EL (cell line): ENCODE measurements at regions not wholly inside any gene's neighbourhood (a gene's known extent, or its start where the extent isn't known, plus 50 kb on each side); places are given as distances from the start of the nearest gene placed in this dataset.
"Not testable (repeated sequence)": the region's sequence is repeated elsewhere in the genome, so short reads cannot be mapped to it uniquely, and the experiment has no call there.

Experiments used
- DNase-seq: peaks from one replicate; pipeline ENCODE4 v3.0.0-alpha.2; 2016

DNA sequence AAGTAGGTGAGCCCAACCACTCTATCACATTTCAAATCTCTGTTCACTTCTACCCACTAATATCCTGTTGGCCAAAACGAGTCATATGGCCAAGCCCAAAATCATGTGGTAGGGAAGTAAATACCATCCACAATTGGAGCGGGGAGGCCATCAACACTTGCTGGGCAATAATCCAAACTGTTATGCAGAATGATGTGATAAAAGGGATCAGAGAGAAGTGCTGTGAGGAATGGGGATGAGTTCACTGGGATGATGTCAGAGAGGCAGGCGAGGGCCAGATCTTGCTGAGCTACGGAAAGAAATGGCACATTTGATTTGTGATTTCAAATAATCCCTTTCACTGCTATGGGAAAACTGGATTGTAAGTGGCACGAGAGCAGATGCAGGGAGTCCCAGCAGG lies 188.4 kb downstream of the NPIPA8 start:
- not testable (repeated sequence) for DNase-seq

DNA sequence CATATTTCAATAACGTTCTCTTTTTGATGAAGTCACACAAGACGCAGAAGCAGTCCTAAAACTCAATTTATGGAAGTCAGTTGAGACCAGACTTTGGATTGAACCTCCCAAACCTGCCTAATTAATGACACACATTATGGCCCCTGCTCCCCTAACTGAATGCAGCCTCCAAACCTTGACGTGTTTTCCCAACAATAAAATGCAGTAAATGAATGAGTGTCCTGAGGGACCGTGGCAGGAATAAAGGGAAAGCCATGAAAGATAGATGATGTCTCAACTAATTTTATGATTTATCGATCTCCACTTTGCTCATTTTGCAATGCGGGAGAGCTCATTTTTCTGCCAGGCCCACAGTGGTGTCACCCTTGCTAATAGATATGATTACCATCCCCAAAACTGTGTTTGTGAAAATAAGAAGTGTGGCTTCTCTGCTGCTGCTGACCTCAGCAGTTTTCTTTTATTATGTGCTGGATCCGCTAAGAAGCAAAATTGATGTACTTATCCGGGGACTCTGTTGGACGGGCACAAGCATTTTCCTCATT lies 189.9 kb downstream of the NPIPA8 start:
- DNase-seq: not testable (repeated sequence)

DNA sequence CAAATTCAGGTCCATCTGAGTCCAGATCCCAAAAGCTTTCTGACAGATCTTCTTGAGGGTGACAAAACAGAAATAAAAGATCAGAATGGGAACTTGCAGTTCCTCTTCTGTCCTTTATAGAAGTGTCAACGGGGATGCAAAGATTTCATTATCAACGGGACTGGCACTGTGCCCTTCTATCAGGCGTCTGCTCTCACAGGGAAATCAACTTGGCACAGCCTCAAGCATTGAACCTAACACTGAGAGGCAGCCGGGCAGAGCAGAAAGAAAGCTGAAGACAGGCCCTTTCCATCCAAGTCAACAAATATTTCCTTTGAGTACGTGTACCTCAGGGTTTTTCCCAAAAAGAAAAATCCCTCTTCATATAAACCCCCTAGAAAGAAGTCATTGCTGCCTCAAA lies 194.5 kb downstream of the NPIPA8 start:
- not testable (repeated sequence) for DNase-seq

DNA sequence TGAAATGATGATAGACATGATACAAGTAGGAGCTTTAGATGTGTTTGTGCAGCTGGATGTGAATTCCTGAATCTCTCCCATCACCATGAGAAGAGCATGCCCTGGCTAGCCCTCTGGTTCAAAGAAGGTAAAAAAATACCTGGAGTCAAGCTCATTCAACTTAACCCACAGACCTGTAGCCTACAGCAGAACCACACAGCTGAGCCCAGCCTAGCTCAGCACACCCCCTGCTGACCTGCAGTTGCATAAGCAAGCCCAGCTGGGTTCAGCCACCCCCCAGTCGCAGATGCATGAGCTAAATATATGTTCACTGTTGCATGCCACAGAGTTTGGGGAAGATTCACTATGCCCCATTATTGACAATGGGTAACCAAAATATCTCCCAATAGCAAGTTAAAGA lies 200.2 kb downstream of the NPIPA8 start:
- DNase-seq: not testable (repeated sequence)

DNA sequence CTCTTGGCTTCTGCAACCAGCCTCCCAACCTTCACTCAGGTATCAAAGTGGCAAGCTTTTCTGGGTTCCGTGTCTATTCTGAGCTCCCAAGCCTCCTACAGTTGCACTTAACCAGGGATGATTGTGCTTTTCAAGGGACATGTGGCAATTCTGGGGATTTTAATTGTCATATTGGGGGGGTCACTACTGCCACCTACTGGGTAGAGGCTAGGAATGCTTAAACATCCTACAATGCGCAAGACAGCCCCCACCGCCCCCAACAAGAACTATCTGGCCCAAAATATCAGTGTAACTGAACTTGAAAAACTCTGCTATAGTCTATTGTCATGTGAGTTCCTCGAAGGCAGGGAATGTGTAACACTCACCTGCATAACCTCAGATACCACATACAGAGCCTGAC lies 201.5 kb downstream of the NPIPA8 start:
- DNase-seq: not testable (repeated sequence)

DNA sequence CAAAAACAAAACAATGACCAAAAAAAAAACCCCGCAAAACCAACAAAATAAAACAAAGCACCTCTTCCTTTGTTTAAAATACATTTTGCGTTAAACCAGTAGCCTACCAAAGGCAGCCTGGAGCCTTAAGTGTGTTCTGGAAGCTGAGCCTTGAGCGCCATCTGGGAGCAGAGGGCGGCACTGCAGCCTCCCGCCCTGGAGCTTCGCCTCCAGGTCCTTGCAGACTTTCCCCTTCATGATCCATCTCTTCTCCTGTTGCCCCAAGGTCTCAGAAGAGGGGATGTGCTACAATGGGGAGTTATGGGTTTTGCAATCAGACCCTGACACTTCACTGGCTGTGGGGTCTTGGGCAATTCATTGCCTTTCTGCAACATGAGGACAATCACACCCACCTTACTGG lies 204.9 kb downstream of the NPIPA8 start:
- not testable (repeated sequence) for DNase-seq

DNA sequence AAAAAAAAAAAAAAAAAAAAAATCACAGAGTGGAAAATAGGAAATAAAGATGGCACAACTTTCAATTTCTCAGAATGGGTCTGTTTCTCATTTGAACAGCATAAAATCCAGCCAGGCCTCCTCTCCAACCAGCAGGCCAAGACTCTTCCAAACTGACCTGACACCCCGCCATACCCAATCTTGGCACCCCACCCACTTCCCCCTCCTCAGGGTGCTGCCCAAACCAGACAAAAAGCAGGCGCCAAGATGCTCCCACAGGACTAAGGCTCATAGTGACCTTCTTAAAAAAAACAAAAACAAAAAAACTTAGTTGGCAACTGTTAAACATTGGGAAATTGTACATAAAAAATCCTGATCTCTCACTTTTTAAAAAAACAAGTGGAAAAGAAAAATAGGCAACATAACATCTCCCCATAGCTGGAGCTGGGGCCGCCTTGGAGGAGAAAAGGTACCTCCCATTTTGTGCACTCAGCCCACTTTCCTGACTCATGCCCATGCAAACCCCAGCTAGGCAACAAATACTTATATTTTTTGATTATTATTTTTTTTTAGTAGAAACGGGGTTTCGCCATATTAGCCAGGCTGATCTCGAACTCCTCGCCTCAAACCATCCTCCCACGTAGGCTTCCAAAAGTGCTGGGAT lies 205.9 kb downstream of the NPIPA8 start:
- not testable (repeated sequence) for DNase-seq

DNA sequence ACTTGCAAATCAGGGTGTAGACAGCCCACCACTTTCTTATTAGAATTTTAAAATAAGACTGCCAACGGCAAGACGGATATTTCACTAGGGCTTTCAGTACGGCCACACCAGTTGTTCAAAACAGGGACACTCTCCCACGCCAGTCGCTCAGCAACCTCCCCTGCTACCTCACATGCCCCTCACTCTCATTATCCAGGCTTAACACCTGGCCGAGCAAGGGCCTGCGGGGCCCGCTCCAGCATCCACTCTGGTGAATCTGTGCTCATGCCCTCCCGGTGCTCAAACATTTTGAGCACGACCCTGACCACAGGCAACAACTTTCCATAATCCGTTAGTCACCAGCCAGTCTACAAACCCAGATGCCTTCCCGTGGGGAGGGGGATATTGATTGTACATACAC lies 209.5 kb downstream of the NPIPA8 start:
- DNase-seq: not testable (repeated sequence)

DNA sequence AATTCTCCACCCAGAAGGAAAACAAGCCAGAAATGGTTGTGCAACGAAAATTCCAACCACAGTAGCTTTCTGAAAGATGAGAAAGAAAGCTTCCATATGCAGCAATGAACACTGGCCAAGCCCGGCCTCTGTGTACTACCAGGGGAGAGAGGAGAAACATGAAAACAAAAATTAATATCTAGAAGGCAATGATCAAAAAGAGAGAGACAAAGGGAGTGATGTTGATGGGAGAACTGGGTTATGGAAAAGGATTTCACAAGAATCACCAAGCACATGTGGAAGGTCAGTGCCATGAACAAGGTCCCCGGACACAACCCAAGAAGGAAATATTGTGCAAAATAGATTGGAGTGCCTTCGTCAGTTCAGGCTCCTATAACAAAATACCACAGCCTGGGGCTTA lies 217.4 kb downstream of the NPIPA8 start:
- not testable (repeated sequence) for DNase-seq

DNA sequence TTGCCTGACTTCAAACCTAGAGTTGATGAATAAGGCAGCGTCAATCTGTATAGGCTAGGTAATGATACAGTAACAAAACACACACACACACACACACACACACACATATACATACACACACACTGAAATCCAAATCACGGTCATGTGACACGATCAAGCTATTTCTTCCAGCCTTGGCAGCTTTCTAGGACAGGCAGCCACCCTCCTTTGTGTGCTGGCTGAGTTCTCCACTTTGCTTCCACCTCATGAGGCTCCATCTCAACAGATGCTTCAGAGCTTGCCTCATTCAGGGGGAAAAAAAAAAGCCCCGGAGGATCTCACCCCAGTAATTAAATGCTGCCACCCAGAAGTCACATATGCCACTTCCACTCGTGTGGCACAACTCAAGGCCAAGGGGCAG lies 217.9 kb downstream of the NPIPA8 start:
- not testable (repeated sequence) for DNase-seq

DNA sequence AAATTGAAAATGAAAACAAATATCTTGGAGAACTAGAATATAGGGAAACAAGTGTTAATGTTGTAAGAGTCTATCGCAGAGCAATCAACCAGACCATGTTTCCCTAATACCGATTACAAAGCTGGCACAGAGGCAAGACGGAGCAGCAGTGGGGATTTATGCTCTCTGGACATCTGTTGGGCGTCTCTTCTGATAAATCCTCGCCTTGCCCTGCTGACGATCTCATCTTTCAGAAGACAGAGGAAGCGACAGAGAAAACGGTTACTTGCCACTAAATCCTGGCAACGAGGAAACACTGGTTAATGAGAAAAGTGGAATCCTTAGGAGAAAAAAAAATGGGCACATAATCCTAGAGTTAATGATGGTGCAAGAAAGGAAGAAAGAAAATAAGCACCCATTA lies 218.5 kb downstream of the NPIPA8 start:
- DNase-seq: not testable (repeated sequence)

DNA sequence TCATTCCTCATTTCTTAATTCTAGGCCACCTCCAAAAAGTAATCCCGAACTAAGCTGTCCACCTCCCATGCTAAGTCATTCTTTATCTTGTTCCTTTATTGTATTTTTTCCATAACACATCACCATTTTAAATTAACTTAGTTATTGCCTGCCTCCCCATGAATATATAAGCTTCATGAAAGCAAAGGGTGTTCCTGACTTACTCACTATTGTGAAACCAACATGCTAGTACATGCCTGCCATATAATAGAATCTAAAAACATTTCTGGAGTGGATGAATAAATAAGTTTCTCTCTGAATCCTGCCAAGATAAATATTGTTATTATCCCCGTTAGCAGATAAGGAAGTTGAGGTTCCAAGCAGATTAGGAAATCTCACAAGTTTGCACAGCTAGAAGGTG lies 232.1 kb downstream of the NPIPA8 start:
- not testable (repeated sequence) for DNase-seq

DNA sequence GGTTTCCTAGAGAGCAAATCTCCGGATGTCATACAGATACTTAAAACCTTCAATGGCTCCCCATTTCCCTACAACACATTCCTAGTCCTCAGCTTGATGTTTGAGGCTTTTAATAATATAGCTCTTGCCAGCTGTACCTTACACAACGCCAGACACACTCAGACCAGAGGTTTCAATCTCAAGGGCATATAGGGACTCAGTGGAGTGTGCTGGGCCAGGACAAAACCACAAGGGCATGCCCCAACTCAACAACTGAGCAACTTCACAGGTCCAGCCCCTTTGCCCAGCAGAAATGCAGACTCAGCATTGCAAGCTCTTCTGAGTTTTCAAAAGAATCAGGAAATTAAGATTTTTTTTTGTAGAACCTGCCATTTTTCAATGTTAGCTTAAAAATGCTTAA lies 235.5 kb downstream of the NPIPA8 start:
- DNase-seq: not testable (repeated sequence)

DNA sequence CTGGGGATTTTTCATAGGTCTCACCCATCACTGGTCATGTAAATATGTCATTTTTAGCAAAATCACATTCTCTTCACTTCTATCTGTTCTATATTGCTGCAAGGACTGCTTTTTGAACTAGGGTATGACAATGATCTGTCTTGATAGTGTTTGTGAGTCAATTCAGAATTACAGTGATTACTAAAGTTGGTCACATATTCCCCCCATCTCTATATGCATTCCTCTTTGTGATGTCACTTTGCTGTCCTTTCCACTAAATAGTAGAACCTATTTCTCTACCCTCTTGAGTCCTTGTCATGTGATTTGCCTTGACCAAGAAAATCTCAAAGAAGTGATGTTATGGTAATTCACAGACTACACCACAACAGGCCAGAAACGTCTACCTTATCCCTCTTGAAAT lies 243.9 kb downstream of the NPIPA8 start:
- DNase-seq: not testable (repeated sequence)

DNA sequence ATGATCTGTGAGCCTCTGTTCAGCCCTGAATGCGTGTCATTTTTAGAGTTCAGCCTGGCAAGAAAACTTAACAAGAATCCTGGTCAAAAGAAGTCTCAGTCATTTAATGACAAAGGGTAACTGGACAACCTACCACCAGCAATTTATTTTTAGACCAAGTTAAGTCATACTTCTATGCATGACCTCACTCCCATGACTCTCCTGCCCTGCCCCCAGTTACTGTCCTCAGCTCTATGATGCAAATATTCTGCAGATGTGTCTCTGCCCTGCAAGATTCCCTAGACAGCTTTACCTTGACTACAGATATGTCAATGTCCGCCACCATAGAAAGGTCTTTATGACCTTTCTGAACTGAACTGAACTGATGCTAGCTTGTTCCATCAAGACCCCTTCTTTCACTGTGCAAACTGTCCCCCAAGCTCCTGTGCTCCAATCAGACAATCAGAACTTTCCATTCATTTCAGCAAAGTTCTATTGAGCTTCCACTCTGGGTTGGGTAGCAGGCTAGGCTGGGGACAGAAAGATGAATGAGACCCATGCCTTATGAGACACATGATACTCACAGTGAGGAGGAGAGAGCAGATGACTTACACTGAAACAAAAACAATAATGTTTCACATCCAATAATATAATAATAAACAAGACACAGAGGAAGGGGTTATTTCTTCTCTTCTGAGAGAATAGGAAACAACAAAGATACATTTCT lies 255.7 kb downstream of the NPIPA8 start:
- DNase-seq: not testable (repeated sequence)

DNA sequence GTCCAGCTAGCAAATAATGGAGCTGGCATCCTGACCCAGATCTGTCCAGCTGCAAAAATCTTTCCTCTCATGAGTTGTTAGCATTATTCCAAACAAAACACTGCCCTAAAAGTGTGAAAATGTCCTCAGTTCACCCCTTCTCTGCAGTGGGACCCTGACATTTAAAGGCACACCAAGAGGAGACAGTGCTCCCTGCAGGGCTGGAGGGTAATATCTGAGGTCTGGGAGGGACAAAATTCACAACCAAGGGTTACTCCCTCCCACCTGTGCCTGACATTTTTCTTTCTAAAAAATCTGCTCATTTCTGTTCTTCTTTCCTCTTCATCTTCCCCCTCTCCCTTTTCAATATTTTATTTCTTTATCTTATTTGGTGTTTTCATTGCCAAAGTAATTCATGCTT lies 258.6 kb downstream of the NPIPA8 start:
- DNase-seq: not testable (repeated sequence)

DNA sequence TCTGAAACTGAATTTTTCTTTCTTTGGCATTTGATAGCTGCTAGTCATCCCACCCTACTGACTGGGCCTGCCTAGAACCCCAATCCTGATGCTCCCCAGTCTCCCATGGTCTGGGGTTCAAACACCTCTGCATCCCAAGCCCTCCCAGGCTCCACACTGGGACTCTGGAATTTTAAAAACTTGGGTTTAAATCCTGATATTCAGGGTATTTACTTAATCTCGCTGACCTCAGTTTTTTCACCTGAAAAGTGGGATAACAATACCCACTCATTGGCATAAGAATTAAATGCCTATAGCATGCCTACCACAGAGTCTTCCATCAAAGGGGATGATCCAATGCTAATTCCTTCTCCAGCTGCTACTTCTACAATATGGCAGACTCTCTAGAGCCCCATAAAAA lies 264.4 kb downstream of the NPIPA8 start:
- DNase-seq: no peak

DNA sequence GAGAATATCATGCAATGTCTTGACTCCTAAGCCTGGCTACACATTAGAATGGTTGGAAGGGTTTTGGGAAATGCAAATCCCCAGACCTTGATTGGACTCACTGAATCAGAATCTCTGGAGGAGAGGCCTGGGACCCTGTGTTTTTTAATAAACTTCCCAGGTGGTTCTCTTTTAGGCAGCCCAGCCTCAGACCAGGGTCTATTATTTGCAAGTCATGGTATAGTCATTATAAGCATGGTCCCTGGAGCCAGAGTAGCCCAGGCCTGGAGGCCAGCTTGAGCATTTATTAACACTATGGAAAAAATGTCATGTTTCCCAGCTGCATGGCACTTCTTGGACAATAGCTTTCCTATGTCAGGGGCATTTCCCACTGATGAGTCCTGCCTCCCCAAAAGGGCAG lies 266.9 kb downstream of the NPIPA8 start:
- no peak for DNase-seq

DNA sequence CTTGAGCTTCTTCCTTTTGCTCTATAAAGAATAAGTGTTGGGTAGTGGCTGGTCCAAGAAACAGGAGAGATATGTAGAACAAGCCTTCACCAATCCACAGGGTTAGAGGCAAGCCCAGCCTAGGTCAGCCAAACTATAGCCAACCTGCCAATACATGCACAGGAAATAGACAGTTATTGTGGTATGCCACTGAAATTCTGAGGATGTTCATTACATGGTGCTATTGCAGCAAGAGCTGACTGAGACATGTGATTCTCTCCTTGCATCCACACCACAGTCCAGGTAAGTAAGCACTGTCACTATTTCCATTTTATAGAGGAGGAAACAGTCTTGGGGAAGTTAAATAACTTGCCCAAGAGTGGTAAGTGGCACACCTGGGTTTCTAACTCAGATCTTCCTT lies 268.1 kb downstream of the NPIPA8 start:
- DNase-seq: no peak

DNA sequence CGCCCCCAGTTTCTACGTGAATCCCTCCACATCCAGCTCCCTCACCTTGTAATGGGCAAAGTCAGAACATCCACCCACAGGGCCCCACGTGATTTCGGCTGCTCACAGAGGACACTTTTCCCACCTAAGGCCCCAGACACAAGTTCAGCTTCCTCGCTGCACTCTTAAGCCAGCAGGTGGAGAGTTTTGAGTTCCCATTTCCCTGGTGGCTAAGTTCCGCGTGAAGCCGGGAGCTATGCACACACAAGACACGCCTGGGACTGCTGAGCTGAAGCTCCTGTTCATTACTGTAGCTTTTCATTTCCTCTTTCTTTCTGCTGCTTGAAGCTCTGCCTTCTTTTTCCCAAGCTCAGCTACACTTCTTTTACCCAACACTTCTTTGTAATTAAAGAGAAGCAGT lies 273.8 kb downstream of the NPIPA8 start:
- DNase-seq: no peak

DNA sequence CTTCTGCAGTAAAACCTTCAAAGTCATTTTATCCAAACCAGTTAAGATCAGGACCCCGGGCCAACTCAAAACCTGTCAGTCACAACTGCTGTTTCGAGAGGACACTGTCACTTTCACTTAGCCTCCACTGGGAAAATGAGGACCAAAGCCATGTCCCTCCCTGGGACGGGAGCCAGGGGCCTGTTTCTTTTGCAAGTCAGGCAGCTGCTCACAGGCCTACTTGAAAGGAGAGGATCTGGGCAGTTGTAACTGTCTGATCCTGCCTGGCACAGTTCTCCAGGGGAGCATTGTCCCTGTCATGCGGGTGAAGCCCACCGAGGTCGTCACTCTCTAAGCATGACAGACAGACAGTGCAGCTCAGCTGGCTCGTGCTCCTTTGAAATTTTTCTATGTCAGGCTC lies 276.2 kb downstream of the NPIPA8 start:
- DNase-seq: no peak

DNA sequence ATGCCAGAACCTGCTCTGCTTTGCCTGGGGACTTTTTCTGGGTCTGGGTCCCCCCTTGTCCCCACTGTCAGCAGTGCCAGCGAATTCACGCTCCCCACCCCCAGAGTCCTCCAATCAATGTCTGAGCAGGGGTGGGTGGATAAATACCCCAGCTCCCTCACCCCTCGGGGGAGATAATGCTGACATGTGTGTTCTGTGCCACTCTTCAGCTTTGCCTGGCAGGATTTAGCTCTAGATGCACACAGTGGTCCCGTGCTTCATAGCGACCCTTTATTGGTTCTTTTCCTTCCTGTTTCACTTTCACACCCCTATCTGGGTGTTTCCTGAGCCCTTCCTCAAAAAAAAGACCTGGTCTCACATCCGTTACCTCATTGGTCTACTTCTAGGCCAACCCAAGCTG lies 277.0 kb downstream of the NPIPA8 start:
- no peak for DNase-seq

DNA sequence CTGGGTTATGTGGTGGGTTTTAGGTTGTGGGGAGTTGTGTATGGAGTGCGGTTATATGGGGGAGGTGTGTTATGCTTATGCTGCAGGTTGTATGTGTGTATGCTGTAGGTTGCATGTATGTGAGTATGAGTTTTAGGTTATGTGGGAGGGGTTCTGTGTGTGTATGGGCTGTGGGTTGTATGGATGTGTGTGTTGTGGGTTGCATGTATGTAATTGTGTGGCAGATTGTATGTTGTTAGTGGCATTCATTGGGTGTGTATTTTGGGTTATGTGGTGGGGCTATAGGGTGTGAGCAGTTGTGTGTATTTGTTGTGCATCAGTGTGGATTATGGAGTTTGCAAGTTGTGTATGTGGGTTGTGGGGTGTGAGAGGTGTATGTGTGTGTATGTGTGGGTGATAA lies 277.4 kb downstream of the NPIPA8 start:
- no peak for DNase-seq

DNA sequence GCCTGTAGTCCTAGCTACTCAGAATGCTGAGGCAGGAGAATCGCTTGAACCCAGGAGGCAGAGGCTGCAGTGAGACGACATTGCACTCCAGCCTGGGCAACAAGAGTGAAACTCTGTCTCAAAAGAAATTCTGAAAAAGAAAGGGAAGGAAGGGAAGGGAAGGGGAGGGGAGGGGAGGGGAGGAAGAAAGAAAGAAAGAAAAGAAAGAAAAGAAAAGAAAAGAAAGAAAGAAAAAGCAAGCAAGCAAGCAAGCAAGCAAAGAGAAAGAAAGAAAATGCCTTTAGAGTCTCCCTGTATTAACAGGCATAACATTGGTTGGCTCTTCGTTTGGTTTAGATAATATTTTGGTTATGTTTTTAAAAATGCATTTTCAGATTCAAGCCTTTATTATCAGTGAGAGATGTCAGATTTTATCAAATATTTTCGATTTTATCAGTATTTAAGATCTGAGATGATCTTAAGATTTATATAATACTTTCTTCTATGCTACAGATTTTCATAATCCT lies 281.1 kb downstream of the NPIPA8 start:
- no peak for DNase-seq
